ENCODE measurements at regions not wholly inside any gene's neighbourhood (a gene's known extent, or its start where the extent isn't known, plus 50 kb on each side); places are given as distances from the start of the nearest gene placed in this dataset.

- ChIA-PET CTCF (no interaction called here), SMC1A (ENCODE audit: uncharacterized antibody, unreplicated experiment) (no interaction called here), POLR2A (no interaction called here), RAD21 (ENCODE audit: unreplicated experiment) (no interaction called here)
- Histone ChIP-seq H3K9ac (ENCODE audit: control insufficient read depth, insufficient read depth, low read length) (no peak overlapping the region), H3K4me2 (ENCODE audit: control insufficient read depth, insufficient read depth) (no peak overlapping the region), H3K4me1 (ENCODE audit: control insufficient read depth, insufficient read depth, low read length) (no peaks in the 10 kb centered on the region), H3K4me3 (no peak overlapping the region), H3K9me3 (replicated peaks; ENCODE audit: control insufficient read depth, insufficient read depth, low read length) (no peaks in the 10 kb centered on the region), H3K36me3 (ENCODE audit: control insufficient read depth in 2 of 2, insufficient read depth in 2 of 2, low read length in 1 of 2) (no peaks in the 10 kb centered on the region), H3K27me3 (replicated peaks in 1 of 2; ENCODE audit: control insufficient read depth in 2 of 2, insufficient read depth in 2 of 2, low read length in 1 of 2) (no peaks in the 10 kb centered on the region), H4K20me1 (ENCODE audit: control insufficient read depth, insufficient read depth) (no peaks in the 10 kb centered on the region), H3K27ac (ENCODE audit: control insufficient read depth, insufficient read depth) (no peak overlapping the region), H2AFZ (ENCODE audit: control insufficient read depth, low read depth, low read length) (no peak overlapping the region), H3K79me2 (ENCODE audit: control insufficient read depth, insufficient read depth, low read length) (no peaks in the 10 kb centered on the region)
- FAIRE-seq (no peak), ATAC-seq (no peak), DNase-seq (ENCODE audit: low read depth, low spot score) (no peak)
- WGBS (ENCODE audit: insufficient coverage, insufficient replicate concordance, low lambda C conversion rate, missing lambda C conversion rate), result 0% methylated on average over 2 of the region's 2 CpGs
- BruUV-seq (replicated peaks), result no TSS peak
- TF ChIP-seq HCFC1 (IDR thresholded peaks at IDR 0.05; ENCODE audit: low read length) (no peak), NFXL1 (IDR thresholded peaks at IDR 0.05; ENCODE audit: borderline replicate concordance) (no peak), SKIL (IDR thresholded peaks at IDR 0.05; ENCODE audit: low read depth, poor library complexity, severe bottlenecking) (no peak), IRF3 (IDR thresholded peaks at IDR 0.05) (no peak), PRDM15 (CRISPR knock-in tag; IDR thresholded peaks at IDR 0.05) (no peak), ZBTB4 (CRISPR knock-in tag; IDR thresholded peaks at IDR 0.05) (no peak)
- TF ChIP-seq, protein P1, sequence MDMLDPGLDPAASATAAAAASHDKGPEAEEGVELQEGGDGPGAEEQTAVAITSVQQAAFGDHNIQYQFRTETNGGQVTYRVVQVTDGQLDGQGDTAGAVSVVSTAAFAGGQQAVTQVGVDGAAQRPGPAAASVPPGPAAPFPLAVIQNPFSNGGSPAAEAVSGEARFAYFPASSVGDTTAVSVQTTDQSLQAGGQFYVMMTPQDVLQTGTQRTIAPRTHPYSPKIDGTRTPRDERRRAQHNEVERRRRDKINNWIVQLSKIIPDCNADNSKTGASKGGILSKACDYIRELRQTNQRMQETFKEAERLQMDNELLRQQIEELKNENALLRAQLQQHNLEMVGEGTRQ (IDR thresholded peaks at IDR 0.05; ENCODE audit: borderline replicate concordance, low read depth, low read length), result no peak
- in situ Hi-C loops (cut with MboI), result no loop called here
- intact Hi-C loops (cut with micrococcal nuclease; ENCODE audit: unreplicated experiment), result no loop called here
These were observed 171.3 kb upstream of the NRIP1 start for GRCh38 chr21:15236111-15236510.
